ENCODE measurements at regions not wholly inside any gene's neighbourhood (a gene's known extent, or its start where the extent isn't known, plus 50 kb on each side); places are given as distances from the start of the nearest gene placed in this dataset.

- Histone ChIP-seq H3K4me1 (no peaks in the 10 kb centered on the region), H3K36me3 (no peaks in the 10 kb centered on the region), H3K4me3 (no peak overlapping the region), H3K9me3 (no peaks in the 10 kb centered on the region), H3K27ac (no peak overlapping the region), H3K27me3 (no peaks in the 10 kb centered on the region)
- TF ChIP-seq CTCF (IDR thresholded peaks at IDR 0.05), result no peak
- DNase-seq (ENCODE audit: low spot score), result no peak
These were observed 388.8 kb downstream of the CDK5RAP2 start for GRCh38 chr9:120191141-120191540.

GRCh38 chr9:120187758-120188157 is 392.2 kb downstream of the CDK5RAP2 start:
- Histone ChIP-seq H3K4me1 (no peaks in the 10 kb centered on the region), H3K27me3 (no peaks in the 10 kb centered on the region), H3K9me3 (no peaks in the 10 kb centered on the region), H3K36me3 (no peaks in the 10 kb centered on the region), H3K27ac (no peak overlapping the region), H3K4me3 (no peak overlapping the region)
- no peak for DNase-seq (ENCODE audit: low spot score)
- TF ChIP-seq CTCF (IDR thresholded peaks at IDR 0.05), result no peak

GRCh38 chr9:120186276-120186675 is 393.7 kb downstream of the CDK5RAP2 start:
- Histone ChIP-seq H3K4me3 (no peak overlapping the region), H3K36me3 (no peaks in the 10 kb centered on the region), H3K27ac (no peak overlapping the region), H3K9me3 (no peaks in the 10 kb centered on the region), H3K27me3 (no peaks in the 10 kb centered on the region), H3K4me1 (no peaks in the 10 kb centered on the region)
- DNase-seq (ENCODE audit: low spot score), result no peak
- no peak for TF ChIP-seq CTCF (IDR thresholded peaks at IDR 0.05)

GRCh38 chr9:120184266-120184665 is 395.7 kb downstream of the CDK5RAP2 start:
- TF ChIP-seq CTCF (IDR thresholded peaks at IDR 0.05), result no peak
- no peaks in the 10 kb centered on the region for H3K9me3 ChIP-seq
- H3K36me3 ChIP-seq, result no peaks in the 10 kb centered on the region
- no peak overlapping the region for H3K4me3 ChIP-seq
- no peaks in the 10 kb centered on the region for H3K4me1 ChIP-seq
- no peak overlapping the region for H3K27ac ChIP-seq
- H3K27me3 ChIP-seq, result no peaks in the 10 kb centered on the region
- no peak for DNase-seq (ENCODE audit: low spot score)

GRCh38 chr9:120183615-120184014 is 396.4 kb downstream of the CDK5RAP2 start:
- Histone ChIP-seq H3K27ac (no peak overlapping the region), H3K27me3 (no peaks in the 10 kb centered on the region), H3K9me3 (no peaks in the 10 kb centered on the region), H3K36me3 (no peaks in the 10 kb centered on the region), H3K4me3 (no peak overlapping the region), H3K4me1 (no peaks in the 10 kb centered on the region)
- TF ChIP-seq CTCF (IDR thresholded peaks at IDR 0.05), result no peak
- DNase-seq (ENCODE audit: low spot score), result no peak

- H3K9me3 ChIP-seq, result no peaks in the 10 kb centered on the region
- no peak overlapping the region for H3K4me3 ChIP-seq
- DNase-seq (ENCODE audit: low spot score), result no peak
- H3K36me3 ChIP-seq, result no peaks in the 10 kb centered on the region
- H3K27me3 ChIP-seq, result no peaks in the 10 kb centered on the region
- H3K4me1 ChIP-seq, result no peaks in the 10 kb centered on the region
- no peak for TF ChIP-seq CTCF (IDR thresholded peaks at IDR 0.05)
- no peak overlapping the region for H3K27ac ChIP-seq
These were observed 398.0 kb downstream of the CDK5RAP2 start for GRCh38 chr9:120182011-120182410.

All from right atrium auricular region (tissue), 2 donors.